ENCODE measurements at regions not wholly inside any gene's neighbourhood (a gene's known extent, or its start where the extent isn't known, plus 50 kb on each side); places are given as distances from the start of the nearest gene placed in this dataset.

DNA sequence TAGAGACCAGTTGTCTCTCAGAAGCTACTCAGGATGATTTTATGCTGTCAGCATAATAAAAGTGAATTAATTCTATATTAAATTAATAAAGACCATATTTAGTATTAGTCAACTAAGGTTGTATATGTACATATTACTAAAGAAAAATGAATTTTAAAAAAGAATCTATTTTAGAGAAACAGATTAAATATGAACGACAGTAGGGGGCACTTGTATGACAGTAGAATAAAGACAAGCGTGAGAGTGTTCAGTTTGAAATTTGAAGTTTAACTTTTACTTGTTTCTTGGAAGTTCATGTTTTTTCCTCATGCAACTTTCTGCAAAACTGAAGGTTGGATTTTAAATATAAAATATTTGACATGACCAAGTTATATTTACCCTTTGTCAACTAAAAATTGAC lies 67.9 kb upstream of the MACF1 start:
- TF ChIP-seq, protein P1, sequence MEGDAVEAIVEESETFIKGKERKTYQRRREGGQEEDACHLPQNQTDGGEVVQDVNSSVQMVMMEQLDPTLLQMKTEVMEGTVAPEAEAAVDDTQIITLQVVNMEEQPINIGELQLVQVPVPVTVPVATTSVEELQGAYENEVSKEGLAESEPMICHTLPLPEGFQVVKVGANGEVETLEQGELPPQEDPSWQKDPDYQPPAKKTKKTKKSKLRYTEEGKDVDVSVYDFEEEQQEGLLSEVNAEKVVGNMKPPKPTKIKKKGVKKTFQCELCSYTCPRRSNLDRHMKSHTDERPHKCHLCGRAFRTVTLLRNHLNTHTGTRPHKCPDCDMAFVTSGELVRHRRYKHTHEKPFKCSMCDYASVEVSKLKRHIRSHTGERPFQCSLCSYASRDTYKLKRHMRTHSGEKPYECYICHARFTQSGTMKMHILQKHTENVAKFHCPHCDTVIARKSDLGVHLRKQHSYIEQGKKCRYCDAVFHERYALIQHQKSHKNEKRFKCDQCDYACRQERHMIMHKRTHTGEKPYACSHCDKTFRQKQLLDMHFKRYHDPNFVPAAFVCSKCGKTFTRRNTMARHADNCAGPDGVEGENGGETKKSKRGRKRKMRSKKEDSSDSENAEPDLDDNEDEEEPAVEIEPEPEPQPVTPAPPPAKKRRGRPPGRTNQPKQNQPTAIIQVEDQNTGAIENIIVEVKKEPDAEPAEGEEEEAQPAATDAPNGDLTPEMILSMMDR (IDR thresholded peaks at IDR 0.05): no peak
- TF ChIP-seq POLR2A (IDR thresholded peaks at IDR 0.05): no peak
- no peak for TF ChIP-seq EP300 (IDR thresholded peaks at IDR 0.05)

Data from sigmoid colon (tissue), 4 donors.